ENCODE measurements at regions not wholly inside any gene's neighbourhood (a gene's known extent, or its start where the extent isn't known, plus 50 kb on each side); places are given as distances from the start of the nearest gene placed in this dataset.
"Not testable (repeated sequence)": the region's sequence is repeated elsewhere in the genome, so short reads cannot be mapped to it uniquely, and the experiment has no call there.

- DNase-seq: no peak
Measured at GRCh38 chr16:79402920-79403319, 197.6 kb downstream of the MAF start.

- DNase-seq: no peak
Measured at GRCh38 chr16:79402356-79402755, 198.2 kb downstream of the MAF start.

- DNase-seq: no peak
Measured at GRCh38 chr16:79401782-79402181, 198.8 kb downstream of the MAF start.

GRCh38 chr16:79401157-79401556 lies 199.4 kb downstream of the MAF start:
- no peak for DNase-seq

- no peak for DNase-seq
Measured at GRCh38 chr16:79400462-79401149, 199.9 kb downstream of the MAF start.

- no peak for DNase-seq
Measured at GRCh38 chr16:79395591-79395990, 204.9 kb downstream of the MAF start.

- DNase-seq: no peak
Measured at GRCh38 chr16:79394206-79394605, 206.3 kb downstream of the MAF start.

GRCh38 chr16:79393564-79393963 lies 207.0 kb downstream of the MAF start:
- no peak for DNase-seq

- DNase-seq: no peak
Measured at GRCh38 chr16:79393127-79393526, 207.4 kb downstream of the MAF start.

GRCh38 chr16:79392081-79392480 lies 208.5 kb downstream of the MAF start:
- no peak for DNase-seq

- no peak for DNase-seq
Measured at GRCh38 chr16:79391395-79391794, 209.1 kb downstream of the MAF start.

- DNase-seq: no peak
Measured at GRCh38 chr16:79390481-79391051, 210.0 kb downstream of the MAF start.

- no peak for DNase-seq
Measured at GRCh38 chr16:79388396-79388795, 212.1 kb downstream of the MAF start.

GRCh38 chr16:79386299-79386698 lies 214.2 kb downstream of the MAF start:
- DNase-seq: no peak

- DNase-seq: no peak
Measured at GRCh38 chr16:79381603-79382042, 218.9 kb downstream of the MAF start.

- no peak for DNase-seq
Measured at GRCh38 chr16:79380995-79381602, 219.4 kb downstream of the MAF start.

GRCh38 chr16:79379095-79379494 lies 221.4 kb downstream of the MAF start:
- DNase-seq: no peak

- not testable (repeated sequence) for DNase-seq
Measured at GRCh38 chr16:79377082-79377481, 223.5 kb downstream of the MAF start.

GRCh38 chr16:79375351-79375750 lies 225.2 kb downstream of the MAF start:
- DNase-seq: no peak

GRCh38 chr16:79372503-79373184 lies 227.9 kb downstream of the MAF start:
- no peak for DNase-seq

GRCh38 chr16:79370736-79371135 lies 229.8 kb downstream of the MAF start:
- no peak for DNase-seq

- DNase-seq: no peak
Measured at GRCh38 chr16:79369796-79370195, 230.7 kb downstream of the MAF start.

- DNase-seq: no peak
Measured at GRCh38 chr16:79367822-79368221, 232.7 kb downstream of the MAF start.

- DNase-seq: no peak
Measured at GRCh38 chr16:79366635-79367034, 233.9 kb downstream of the MAF start.

Data from NCI-H524 treated with DMSO at 0.1 percent for 48 hours (cell line).